H1 (cell line): ENCODE measurements at regions not wholly inside any gene's neighbourhood (a gene's known extent, or its start where the extent isn't known, plus 50 kb on each side); places are given as distances from the start of the nearest gene placed in this dataset.

Experiments
- BRCA1 ChIP-seq: IDR thresholded peaks from 2 replicates; pipeline ENCODE4 v1.6.1; 2012; ENCODE audit warnings: low read depth, low read length, improper control_type of control experiment
- CEBPB ChIP-seq: IDR thresholded peaks from 2 replicates; pipeline ENCODE4 v1.6.1; 2012; ENCODE audit warnings: low read depth, low read length
- CHD2 ChIP-seq: IDR thresholded peaks from 2 replicates; pipeline ENCODE4 v1.6.1; 2012; ENCODE audit warnings: low read length, improper control_type of control experiment
- EZH2 ChIP-seq: fragments of 200-600 bp; sonication (generic); IDR thresholded peaks from 2 replicates; pipeline ENCODE4 v1.7.1; 2012; ENCODE audit warnings: low read depth, mild to moderate bottlenecking, moderate library complexity, low read length, inconsistent platforms; ENCODE audit not compliant: severe bottlenecking
- PHF8 ChIP-seq: fragments of 200-600 bp; sonication (generic); conservative IDR thresholded peaks from 2 replicates; pipeline ENCODE4 v1.7.1; 2012; ENCODE audit warnings: low read depth, mild to moderate bottlenecking, inconsistent platforms, low read length, moderate library complexity
- SIN3A ChIP-seq, 2 experiments: IDR thresholded peaks in 1 of 2; conservative IDR thresholded peaks in 1 of 2; 2 replicates each; pipeline ENCODE4 v1.6.1; 2011 to 2012; ENCODE audit warnings: low read length in 2 of 2, improper control_type of control experiment in 1 of 2, low read depth in 1 of 2, mild to moderate bottlenecking in 1 of 2
- SIX5 ChIP-seq: IDR thresholded peaks from 2 replicates; pipeline ENCODE4 v1.6.1; 2011; ENCODE audit warnings: mild to moderate bottlenecking, low read depth, low read length
- TEAD4 ChIP-seq: IDR thresholded peaks from 2 replicates; pipeline ENCODE4 v1.6.1; 2012; ENCODE audit warnings: low read depth, low read length, inconsistent platforms, mixed read lengths
- YY1 ChIP-seq: IDR thresholded peaks from 2 replicates; pipeline ENCODE4 v1.6.1; 2011; ENCODE audit warnings: low read depth, mild to moderate bottlenecking, low read length
- TF ChIP-seq, protein P1 (sequence below): fragments of 300-600 bp; sonication (generic); IDR thresholded peaks from 2 replicates; pipeline ENCODE4 v1.7.1; 2012; ENCODE audit warnings: low read length, moderate library complexity, mild to moderate bottlenecking, inconsistent platforms; ENCODE audit not compliant: insufficient replicate concordance
- TF ChIP-seq, protein P2 (sequence below): IDR thresholded peaks from 2 replicates; pipeline ENCODE4 v1.6.1; 2012; ENCODE audit warnings: inconsistent platforms

DNA sequence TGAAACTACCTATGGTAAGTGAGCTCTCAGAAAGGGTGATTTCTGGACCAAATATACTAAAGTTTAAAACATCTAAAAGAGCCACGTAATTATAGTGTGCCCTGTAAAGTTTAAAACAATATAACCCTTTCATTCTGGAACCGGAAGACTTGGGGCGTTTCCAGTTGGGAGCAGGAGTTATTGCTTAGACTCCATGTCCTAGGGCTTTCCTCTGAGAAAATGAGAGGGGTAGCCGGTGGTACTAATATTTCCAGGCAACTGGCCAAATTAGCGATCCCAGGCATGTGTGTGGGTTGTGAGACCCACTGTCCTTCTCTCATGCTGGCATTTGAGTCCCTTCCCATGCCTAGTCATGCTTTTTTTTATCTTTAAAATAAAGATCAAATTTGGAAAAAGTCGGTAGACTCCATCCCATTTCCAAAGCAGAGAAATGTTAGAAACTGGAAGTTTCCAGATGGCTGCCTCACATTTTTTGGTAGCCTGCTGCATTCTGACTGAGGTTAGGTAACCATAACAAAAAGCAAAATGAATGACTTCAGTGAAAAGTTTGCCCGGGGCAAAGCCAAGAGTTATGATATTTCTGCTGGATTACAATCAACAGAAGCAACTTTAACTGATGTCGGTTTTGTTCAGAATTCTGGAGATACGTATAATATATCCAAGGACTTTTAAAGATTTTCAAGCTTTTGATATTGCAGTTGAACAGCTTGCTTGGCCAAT lies 227.4 kb downstream of the SS18 start (continued):
- TF ChIP-seq, protein P1, sequence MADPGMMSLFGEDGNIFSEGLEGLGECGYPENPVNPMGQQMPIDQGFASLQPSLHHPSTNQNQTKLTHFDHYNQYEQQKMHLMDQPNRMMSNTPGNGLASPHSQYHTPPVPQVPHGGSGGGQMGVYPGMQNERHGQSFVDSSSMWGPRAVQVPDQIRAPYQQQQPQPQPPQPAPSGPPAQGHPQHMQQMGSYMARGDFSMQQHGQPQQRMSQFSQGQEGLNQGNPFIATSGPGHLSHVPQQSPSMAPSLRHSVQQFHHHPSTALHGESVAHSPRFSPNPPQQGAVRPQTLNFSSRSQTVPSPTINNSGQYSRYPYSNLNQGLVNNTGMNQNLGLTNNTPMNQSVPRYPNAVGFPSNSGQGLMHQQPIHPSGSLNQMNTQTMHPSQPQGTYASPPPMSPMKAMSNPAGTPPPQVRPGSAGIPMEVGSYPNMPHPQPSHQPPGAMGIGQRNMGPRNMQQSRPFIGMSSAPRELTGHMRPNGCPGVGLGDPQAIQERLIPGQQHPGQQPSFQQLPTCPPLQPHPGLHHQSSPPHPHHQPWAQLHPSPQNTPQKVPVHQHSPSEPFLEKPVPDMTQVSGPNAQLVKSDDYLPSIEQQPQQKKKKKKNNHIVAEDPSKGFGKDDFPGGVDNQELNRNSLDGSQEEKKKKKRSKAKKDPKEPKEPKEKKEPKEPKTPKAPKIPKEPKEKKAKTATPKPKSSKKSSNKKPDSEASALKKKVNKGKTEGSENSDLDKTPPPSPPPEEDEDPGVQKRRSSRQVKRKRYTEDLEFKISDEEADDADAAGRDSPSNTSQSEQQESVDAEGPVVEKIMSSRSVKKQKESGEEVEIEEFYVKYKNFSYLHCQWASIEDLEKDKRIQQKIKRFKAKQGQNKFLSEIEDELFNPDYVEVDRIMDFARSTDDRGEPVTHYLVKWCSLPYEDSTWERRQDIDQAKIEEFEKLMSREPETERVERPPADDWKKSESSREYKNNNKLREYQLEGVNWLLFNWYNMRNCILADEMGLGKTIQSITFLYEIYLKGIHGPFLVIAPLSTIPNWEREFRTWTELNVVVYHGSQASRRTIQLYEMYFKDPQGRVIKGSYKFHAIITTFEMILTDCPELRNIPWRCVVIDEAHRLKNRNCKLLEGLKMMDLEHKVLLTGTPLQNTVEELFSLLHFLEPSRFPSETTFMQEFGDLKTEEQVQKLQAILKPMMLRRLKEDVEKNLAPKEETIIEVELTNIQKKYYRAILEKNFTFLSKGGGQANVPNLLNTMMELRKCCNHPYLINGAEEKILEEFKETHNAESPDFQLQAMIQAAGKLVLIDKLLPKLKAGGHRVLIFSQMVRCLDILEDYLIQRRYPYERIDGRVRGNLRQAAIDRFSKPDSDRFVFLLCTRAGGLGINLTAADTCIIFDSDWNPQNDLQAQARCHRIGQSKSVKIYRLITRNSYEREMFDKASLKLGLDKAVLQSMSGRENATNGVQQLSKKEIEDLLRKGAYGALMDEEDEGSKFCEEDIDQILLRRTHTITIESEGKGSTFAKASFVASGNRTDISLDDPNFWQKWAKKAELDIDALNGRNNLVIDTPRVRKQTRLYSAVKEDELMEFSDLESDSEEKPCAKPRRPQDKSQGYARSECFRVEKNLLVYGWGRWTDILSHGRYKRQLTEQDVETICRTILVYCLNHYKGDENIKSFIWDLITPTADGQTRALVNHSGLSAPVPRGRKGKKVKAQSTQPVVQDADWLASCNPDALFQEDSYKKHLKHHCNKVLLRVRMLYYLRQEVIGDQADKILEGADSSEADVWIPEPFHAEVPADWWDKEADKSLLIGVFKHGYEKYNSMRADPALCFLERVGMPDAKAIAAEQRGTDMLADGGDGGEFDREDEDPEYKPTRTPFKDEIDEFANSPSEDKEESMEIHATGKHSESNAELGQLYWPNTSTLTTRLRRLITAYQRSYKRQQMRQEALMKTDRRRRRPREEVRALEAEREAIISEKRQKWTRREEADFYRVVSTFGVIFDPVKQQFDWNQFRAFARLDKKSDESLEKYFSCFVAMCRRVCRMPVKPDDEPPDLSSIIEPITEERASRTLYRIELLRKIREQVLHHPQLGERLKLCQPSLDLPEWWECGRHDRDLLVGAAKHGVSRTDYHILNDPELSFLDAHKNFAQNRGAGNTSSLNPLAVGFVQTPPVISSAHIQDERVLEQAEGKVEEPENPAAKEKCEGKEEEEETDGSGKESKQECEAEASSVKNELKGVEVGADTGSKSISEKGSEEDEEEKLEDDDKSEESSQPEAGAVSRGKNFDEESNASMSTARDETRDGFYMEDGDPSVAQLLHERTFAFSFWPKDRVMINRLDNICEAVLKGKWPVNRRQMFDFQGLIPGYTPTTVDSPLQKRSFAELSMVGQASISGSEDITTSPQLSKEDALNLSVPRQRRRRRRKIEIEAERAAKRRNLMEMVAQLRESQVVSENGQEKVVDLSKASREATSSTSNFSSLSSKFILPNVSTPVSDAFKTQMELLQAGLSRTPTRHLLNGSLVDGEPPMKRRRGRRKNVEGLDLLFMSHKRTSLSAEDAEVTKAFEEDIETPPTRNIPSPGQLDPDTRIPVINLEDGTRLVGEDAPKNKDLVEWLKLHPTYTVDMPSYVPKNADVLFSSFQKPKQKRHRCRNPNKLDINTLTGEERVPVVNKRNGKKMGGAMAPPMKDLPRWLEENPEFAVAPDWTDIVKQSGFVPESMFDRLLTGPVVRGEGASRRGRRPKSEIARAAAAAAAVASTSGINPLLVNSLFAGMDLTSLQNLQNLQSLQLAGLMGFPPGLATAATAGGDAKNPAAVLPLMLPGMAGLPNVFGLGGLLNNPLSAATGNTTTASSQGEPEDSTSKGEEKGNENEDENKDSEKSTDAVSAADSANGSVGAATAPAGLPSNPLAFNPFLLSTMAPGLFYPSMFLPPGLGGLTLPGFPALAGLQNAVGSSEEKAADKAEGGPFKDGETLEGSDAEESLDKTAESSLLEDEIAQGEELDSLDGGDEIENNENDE: no peak
- no peak for TF ChIP-seq SIN3A (conservative IDR thresholded peaks at IDR 0.05 in 1 of 2, IDR thresholded peaks at IDR 0.05 in 1 of 2; ENCODE audit: low read depth in 1 of 2, low read length in 2 of 2)
- TF ChIP-seq CEBPB: no peak
- TF ChIP-seq, protein P2, sequence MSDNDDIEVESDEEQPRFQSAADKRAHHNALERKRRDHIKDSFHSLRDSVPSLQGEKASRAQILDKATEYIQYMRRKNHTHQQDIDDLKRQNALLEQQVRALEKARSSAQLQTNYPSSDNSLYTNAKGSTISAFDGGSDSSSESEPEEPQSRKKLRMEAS: no peak
- TF ChIP-seq BRCA1: no peak
- TF ChIP-seq PHF8: no peak
- TF ChIP-seq TEAD4: no peak
- TF ChIP-seq EZH2: no peak
- TF ChIP-seq YY1: no peak
- TF ChIP-seq CHD2: no peak
- TF ChIP-seq SIX5: no peak
